CMK (cell line): ENCODE measurements at regions not wholly inside any gene's neighbourhood (a gene's known extent, or its start where the extent isn't known, plus 50 kb on each side); places are given as distances from the start of the nearest gene placed in this dataset.

Experiments used
- DNase-seq: peaks from one replicate; pipeline ENCODE4 v3.0.0-alpha.2; 2010; ENCODE audit warnings: low read depth

DNA sequence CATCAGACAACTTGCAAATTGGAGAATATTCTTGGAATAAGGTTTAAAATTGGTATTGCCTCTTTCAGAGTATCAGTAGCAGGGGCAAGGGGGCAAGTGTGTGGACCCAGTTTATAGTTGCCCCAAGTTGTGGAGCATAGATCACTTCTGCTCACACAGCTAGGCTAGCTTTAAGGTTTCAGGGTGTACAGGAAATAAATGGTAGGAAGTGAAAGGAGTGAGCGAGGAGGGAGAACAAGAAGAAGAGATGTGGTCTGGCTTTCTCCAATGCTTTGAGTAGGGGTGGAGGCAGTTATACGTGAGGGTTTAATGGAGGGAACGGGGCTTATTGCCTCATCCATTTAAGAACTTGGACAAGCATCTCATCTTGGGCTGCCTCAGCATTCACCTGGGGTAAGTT, 290.0 kb upstream of the CFAP20DC start:
- DNase-seq: no peak

DNA sequence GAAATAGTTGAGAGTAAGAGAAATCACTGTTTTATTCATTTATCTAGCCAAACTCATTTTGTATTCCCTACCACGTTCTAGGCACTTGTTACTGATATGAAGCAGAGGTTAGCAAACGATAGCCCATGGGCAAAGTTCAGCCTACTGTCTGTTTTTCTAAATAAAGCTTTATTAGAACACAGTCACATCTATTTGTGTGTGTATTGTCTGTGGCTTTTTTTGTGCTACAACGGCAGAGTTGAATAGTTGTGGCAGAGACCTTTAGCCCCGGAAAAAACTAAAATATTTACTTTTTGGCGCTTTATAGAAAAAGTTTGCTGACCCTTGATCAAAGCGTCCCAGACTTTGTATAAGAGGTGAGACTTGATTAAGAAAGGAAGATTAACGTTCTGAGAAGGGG, 289.1 kb upstream of the CFAP20DC start:
- DNase-seq: no peak

DNA sequence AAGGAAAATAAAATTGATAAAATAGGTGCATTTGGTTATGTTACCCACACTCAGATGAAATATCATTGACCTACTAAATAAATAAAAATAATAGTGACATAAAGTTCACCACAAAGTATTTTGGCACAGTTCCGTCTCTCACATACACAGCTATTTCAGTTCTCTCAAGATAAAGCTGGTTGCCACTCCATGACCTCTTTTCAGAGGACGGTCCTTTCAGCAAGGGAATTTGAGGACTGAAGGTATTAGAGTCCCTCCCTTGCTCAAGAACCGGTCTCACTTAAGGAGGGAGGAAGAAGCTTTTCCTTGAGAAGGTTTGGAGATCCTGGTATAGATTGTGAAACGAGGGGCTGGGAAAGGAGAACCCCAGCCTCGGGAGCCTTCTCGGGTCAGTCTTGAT, 285.5 kb upstream of the CFAP20DC start:
- no peak for DNase-seq

- no peak for DNase-seq
These were observed 284.8 kb upstream of the CFAP20DC start for GRCh38 chr3:59334585-59334984.

- DNase-seq: no peak
These were observed 277.6 kb upstream of the CFAP20DC start for GRCh38 chr3:59327376-59327808.

GRCh38 chr3:59326246-59327024, 276.6 kb upstream of the CFAP20DC start:
- DNase-seq: no peak

- DNase-seq: no peak
These were observed 272.2 kb upstream of the CFAP20DC start for GRCh38 chr3:59321881-59322540.

DNA sequence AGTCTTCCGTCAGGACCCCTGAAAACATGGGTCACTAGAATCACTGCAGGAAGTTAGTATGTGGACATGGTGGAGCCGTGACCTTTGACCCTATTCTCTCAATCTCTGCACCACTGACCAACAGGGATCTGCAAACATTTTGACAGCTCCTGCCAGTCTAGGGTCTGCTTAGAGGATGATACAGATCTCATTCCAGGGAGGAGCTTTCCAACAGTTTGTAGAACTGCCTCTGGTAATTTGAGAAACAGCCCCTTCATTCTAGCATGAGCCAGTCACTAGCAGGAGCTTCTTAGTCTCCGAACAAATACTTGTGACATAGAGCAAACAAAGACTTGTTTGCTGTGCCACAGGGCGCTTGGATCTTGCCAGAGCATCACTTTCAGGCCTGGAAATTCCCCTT, 270.3 kb upstream of the CFAP20DC start:
- no peak for DNase-seq

DNA sequence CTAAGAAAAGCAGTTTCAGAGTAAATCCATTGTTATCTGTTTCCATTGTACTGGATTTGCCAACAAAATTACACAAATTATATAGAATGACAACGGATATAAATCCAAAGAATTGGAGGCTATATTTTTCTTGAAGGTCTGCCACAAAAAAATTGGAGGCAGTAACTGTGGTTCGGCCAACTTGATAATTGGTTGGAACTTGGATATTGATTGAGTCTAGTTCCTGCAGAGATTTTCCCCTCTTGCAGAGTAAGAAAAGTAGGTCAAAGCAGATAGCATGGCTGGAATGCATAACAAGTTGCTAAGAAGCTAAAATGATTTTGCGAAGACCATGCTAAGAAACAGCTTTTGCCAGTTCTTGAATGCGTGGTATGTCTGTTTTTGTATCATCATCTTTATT, 269.6 kb upstream of the CFAP20DC start:
- DNase-seq: no peak

- DNase-seq: no peak
These were observed 269.1 kb upstream of the CFAP20DC start for GRCh38 chr3:59318881-59319280.

- no peak for DNase-seq
These were observed 267.6 kb upstream of the CFAP20DC start for GRCh38 chr3:59317386-59317785.

DNA sequence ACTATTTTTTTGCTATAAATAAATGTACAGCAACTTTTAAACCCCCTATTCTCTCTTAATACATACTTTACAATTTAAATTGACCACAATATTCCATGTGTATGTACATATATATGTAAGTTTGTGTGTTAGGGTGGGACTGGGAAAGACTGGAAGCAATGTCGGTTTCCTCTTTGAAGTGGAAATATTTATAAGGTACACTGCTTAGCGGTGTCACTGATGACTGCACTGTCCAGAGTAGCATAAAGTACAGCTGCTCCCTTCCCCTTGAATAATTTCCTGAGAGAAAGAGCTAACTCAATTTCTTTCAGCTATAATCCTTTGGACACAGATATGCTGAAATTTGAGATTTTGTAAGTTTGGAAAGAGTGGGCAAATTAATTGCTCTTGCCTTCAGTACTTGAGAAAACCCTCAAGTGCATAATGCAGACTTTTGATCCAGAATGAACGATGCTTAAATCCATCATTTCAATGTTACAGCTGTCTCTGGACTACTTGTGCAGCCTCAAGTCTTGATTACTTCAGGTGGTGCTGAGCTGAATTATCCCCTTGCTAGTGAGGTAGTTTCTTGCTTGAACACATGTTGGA, 267.0 kb upstream of the CFAP20DC start:
- DNase-seq: no peak

- DNase-seq: no peak
These were observed 263.5 kb upstream of the CFAP20DC start for GRCh38 chr3:59313365-59313764.

DNA sequence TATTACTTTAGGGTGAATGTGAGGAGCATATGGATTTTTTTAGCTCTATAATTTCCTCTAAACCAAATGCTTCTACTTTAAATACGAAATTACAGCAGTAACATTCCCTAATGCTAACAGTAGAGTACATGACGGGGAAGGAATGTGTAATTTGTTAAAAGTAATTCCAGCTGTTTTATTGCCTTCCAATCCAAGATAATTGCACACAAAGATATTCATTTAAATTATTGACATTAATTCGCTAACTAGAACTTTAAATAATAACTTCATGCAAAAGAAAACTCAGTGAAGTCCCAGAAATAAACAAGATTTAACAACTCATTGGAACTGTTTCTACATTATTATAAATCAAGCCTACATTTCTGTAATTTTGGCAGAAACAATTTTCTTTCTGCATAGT, 261.4 kb upstream of the CFAP20DC start:
- no peak for DNase-seq

DNA sequence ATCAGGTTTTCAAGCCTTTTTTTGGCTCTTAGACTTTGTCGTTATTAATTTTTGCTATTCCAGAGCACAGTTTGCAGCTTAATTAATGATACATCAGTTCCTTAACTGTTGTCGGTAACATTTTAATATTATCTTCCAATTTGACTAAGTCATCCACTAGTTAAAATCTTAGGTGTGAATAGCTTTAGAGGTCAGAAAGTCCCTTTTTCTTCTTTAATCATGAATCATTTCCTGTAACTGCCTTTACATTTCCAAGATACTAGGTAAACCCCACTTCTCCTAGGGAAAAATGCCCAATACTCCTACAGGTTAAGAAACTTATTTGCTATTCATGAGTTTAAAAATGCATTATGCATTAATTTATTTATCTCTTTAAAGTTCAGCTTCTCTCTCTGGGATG, 260.9 kb upstream of the CFAP20DC start:
- no peak for DNase-seq

- no peak for DNase-seq
These were observed 258.9 kb upstream of the CFAP20DC start for GRCh38 chr3:59308684-59309083.

DNA sequence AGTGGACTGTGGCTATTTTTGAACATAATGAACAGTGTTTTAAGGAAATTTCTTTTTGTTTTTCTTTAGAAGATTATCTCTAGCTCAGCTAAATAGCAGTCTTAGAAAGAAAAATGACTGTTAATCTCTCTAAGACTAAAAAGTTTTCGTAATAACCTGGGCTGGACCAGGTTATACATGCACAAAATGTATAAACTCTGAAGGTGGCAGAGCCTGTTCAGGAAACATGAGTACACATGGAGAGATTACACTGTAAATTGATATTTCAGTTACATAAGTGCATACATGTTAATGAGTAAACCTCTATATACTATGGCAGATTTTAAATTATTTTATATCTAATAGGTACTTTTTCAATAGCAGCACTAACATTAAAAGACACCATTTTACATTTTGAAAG, 258.2 kb upstream of the CFAP20DC start:
- DNase-seq: no peak

- DNase-seq: no peak
These were observed 256.6 kb upstream of the CFAP20DC start for GRCh38 chr3:59306436-59306835.

GRCh38 chr3:59304296-59304695, 254.5 kb upstream of the CFAP20DC start:
- DNase-seq: no peak

DNA sequence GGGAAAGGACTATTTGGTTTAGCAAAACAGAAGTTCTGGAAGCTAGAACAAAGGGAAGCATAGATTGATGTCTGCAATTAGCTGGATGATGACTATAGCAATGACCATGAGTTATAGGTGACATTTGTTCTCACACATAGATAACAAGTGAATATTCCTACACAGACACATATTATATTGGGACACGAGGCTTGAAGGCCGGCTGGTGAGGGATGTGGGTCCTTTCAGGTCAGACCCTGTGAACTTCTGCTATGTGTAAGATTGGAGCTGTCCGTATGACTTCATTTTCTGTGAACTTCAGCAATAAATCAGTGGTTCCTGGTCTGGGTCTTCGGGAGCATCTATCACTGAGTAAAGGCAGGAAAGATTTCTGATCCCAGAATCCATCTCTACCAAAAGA, 253.6 kb upstream of the CFAP20DC start:
- DNase-seq: no peak

DNA sequence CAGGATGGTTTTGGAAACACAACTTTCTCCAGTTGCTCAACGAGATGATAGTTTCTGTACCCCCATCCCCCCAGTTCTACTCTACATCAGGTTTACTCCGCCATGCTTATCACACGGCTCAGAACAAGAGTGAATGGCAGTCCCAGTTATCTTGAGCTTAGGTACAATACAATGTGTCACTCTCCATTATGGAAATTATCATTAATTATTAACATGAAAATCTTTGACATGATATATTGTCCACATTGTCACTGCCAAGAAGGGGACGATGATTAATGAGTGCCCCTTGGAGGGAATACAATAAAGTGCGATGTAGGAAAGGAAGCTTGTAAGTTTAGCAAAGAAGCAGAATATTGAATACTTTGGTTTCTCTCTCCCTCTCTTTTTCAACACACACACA, 252.6 kb upstream of the CFAP20DC start:
- no peak for DNase-seq

DNA sequence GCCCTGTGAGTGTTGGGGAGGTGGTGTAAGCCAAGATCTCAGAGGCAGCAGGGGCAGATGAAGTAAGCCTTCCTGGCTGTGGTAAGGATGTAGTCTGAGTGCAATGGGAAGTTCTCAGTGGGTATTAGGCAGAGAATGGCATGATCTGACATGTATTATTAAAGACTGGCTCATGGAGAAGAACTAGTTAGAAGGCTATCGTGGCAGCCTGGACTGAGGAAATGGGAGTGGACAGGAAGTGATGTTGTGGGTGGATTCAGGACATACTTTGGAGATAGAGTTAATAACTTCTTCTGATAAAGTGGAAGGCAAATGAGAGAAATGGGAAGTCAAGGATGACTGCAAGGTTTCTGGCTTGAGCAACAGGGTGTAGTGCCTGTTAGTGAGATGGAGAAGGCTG, 250.9 kb upstream of the CFAP20DC start:
- DNase-seq: no peak

DNA sequence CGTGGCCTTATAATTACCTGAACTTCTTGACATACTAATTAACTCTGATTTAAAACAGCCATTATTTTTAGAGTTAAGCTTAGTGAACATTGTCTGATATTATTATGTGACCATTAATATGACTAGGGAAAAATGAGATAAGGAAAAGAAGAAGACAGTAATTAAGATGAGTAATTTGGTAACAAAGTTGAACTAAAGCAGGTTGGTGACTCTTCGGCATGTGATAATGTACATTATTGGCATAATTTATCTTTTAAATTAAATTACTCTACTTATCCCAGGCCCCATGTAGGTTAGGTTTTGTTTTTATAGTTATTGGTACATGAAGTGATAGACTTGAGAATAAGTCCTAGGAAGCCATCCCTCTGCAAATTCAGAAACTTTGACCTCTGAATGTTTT, 249.7 kb upstream of the CFAP20DC start:
- no peak for DNase-seq

DNA sequence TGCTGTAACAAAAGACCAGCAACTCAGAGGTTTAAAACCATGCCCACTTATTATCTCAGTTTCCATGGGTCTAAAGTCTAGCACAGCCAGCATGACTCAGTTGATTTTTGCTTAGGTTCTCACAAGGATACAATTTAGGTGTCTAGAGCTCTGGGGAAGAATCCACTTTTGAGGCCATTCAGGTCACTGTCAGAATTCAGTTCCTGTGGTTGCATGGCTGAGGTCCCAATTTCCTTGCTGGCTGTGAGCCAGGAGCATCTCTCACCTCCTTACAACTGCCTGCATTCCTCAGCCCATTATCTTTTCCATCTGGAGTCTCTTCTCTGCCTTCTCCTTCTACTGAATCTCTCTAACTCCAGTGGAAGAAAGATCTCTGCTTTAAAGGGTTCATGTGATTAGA, 240.5 kb upstream of the CFAP20DC start:
- DNase-seq: no peak
